ENCODE measurements at regions not wholly inside any gene's neighbourhood (a gene's known extent, or its start where the extent isn't known, plus 50 kb on each side); places are given as distances from the start of the nearest gene placed in this dataset.

GRCh38 chr14:100983710-100984109, 80.2 kb upstream of the RTL1 start:
- no peak overlapping the region for H3K4me2 ChIP-seq
- no peak overlapping the region for H3K27ac ChIP-seq

GRCh38 chr14:100988011-100988410, 84.5 kb upstream of the RTL1 start:
- Histone ChIP-seq H3K27ac (no peak overlapping the region), H3K9ac (no peak overlapping the region), H3K79me2 (ENCODE audit: insufficient read depth, low read depth) (no peaks in the 10 kb centered on the region), H3K4me1 (ENCODE audit: low read depth, poor library complexity, severe bottlenecking) (no peaks in the 10 kb centered on the region), H3K27me3 (ENCODE audit: insufficient read depth, low read depth) (no peaks in the 10 kb centered on the region), H2AFZ (ENCODE audit: low read depth) (no peak overlapping the region), H3K4me3 (IDR thresholded peaks at IDR 0.05; ENCODE audit: insufficient read depth, low read depth, low read length) (no peak overlapping the region), H3K4me2 (no peak overlapping the region), H3K36me3 (ENCODE audit: insufficient read depth) (no peaks in the 10 kb centered on the region), H4K20me1 (ENCODE audit: insufficient read depth) (no peaks in the 10 kb centered on the region)
- no peak for TF ChIP-seq CTCF (conservative IDR thresholded peaks at IDR 0.05; ENCODE audit: low read depth, low read length)

More at GRCh38 chr14:100983710-100984109, 80.2 kb upstream of the RTL1 start:
- H3K79me2 ChIP-seq (ENCODE audit: insufficient read depth, low read depth): no peaks in the 10 kb centered on the region
- H3K27me3 ChIP-seq (ENCODE audit: insufficient read depth, low read depth): no peaks in the 10 kb centered on the region
- no peaks in the 10 kb centered on the region for H3K4me1 ChIP-seq (ENCODE audit: low read depth, poor library complexity, severe bottlenecking)
- H4K20me1 ChIP-seq (ENCODE audit: insufficient read depth): no peaks in the 10 kb centered on the region
- no peaks in the 10 kb centered on the region for H3K36me3 ChIP-seq (ENCODE audit: insufficient read depth)
- no peak overlapping the region for H2AFZ ChIP-seq (ENCODE audit: low read depth)
- H3K9ac ChIP-seq: no peak overlapping the region
- H3K4me3 ChIP-seq (IDR thresholded peaks at IDR 0.05; ENCODE audit: insufficient read depth, low read depth, low read length): no peak overlapping the region
- TF ChIP-seq CTCF (conservative IDR thresholded peaks at IDR 0.05; ENCODE audit: low read depth, low read length): no peak

- Histone ChIP-seq H3K9ac (no peak overlapping the region), H3K4me2 (no peak overlapping the region), H3K27ac (no peak overlapping the region), H4K20me1 (ENCODE audit: insufficient read depth) (no peaks in the 10 kb centered on the region), H3K4me1 (ENCODE audit: low read depth, poor library complexity, severe bottlenecking) (no peaks in the 10 kb centered on the region), H3K36me3 (ENCODE audit: insufficient read depth) (no peaks in the 10 kb centered on the region), H3K27me3 (ENCODE audit: insufficient read depth, low read depth) (no peaks in the 10 kb centered on the region), H2AFZ (ENCODE audit: low read depth) (no peak overlapping the region), H3K79me2 (ENCODE audit: insufficient read depth, low read depth) (no peaks in the 10 kb centered on the region), H3K4me3 (IDR thresholded peaks at IDR 0.05; ENCODE audit: insufficient read depth, low read depth, low read length) (no peak overlapping the region)
- TF ChIP-seq CTCF (conservative IDR thresholded peaks at IDR 0.05; ENCODE audit: low read depth, low read length): no peak
Observed at GRCh38 chr14:100988411-100988900, 84.9 kb upstream of the RTL1 start.

GRCh38 chr14:100988956-100989355, 85.4 kb upstream of the RTL1 start:
- Histone ChIP-seq H3K4me2 (no peak overlapping the region), H3K79me2 (ENCODE audit: insufficient read depth, low read depth) (no peaks in the 10 kb centered on the region), H3K9ac (no peak overlapping the region), H4K20me1 (ENCODE audit: insufficient read depth) (no peaks in the 10 kb centered on the region), H3K27ac (no peak overlapping the region), H2AFZ (ENCODE audit: low read depth) (no peak overlapping the region), H3K36me3 (ENCODE audit: insufficient read depth) (no peaks in the 10 kb centered on the region), H3K4me3 (IDR thresholded peaks at IDR 0.05; ENCODE audit: insufficient read depth, low read depth, low read length) (no peak overlapping the region), H3K27me3 (ENCODE audit: insufficient read depth, low read depth) (no peaks in the 10 kb centered on the region), H3K4me1 (ENCODE audit: low read depth, poor library complexity, severe bottlenecking) (no peaks in the 10 kb centered on the region)
- no peak for TF ChIP-seq CTCF (conservative IDR thresholded peaks at IDR 0.05; ENCODE audit: low read depth, low read length)
